Fibroblast of lung (primary cell): ENCODE measurements at regions not wholly inside any gene's neighbourhood (a gene's known extent, or its start where the extent isn't known, plus 50 kb on each side); places are given as distances from the start of the nearest gene placed in this dataset.

Experiments used
- CTCF ChIP-seq, 2 donors: IDR thresholded peaks in 1 of 2; conservative IDR thresholded peaks in 1 of 2; 1 replicate in 1 of 2; 2 replicates in 1 of 2; pipeline ENCODE4 v1.5.1; 2011 to 2012; ENCODE audit warnings: low read length in 2 of 2, control low read depth in 1 of 2, inconsistent platforms in 1 of 2, low read depth in 1 of 2, mild to moderate bottlenecking in 1 of 2
- EZH2 ChIP-seq: IDR thresholded peaks from 2 replicates; pipeline ENCODE4 v1.5.1; 2012; ENCODE audit warnings: low read length, control low read depth, mild to moderate bottlenecking; ENCODE audit errors: missing control alignments

GRCh38 chr15:39144613-39145499 lies 436.0 kb upstream of the THBS1 start:
- no peak for TF ChIP-seq CTCF (conservative IDR thresholded peaks at IDR 0.05 in 1 of 2, IDR thresholded peaks at IDR 0.05 in 1 of 2; ENCODE audit: low read depth in 1 of 2, low read length in 2 of 2)
- TF ChIP-seq EZH2: no peak
